ENCODE measurements at regions not wholly inside any gene's neighbourhood (a gene's known extent, or its start where the extent isn't known, plus 50 kb on each side); places are given as distances from the start of the nearest gene placed in this dataset.
A peak's percentile ranks its signal among the peaks of the same experiment; 100 is the strongest.
"Not testable (repeated sequence)": the region's sequence is repeated elsewhere in the genome, so short reads cannot be mapped to it uniquely, and the experiment has no call there.

GRCh38 chr11:3513311-3513710 lies 128.5 kb downstream of the ART5 start:
- DNase-seq = not testable (repeated sequence)

GRCh38 chr11:3512751-3513150 lies 129.0 kb downstream of the ART5 start:
- DNase-seq = not testable (repeated sequence)

GRCh38 chr11:3512133-3512703 lies 129.6 kb downstream of the ART5 start:
- DNase-seq = not testable (repeated sequence)

GRCh38 chr11:3511416-3512132 lies 130.2 kb downstream of the ART5 start:
- DNase-seq = not testable (repeated sequence)

- DNase-seq = not testable (repeated sequence)
Measured at GRCh38 chr11:3509563-3509962, 130.6 kb upstream of the ZNF195 start.

- DNase-seq = not testable (repeated sequence)
Measured at GRCh38 chr11:3499198-3499597, 120.3 kb upstream of the ZNF195 start.

GRCh38 chr11:3498356-3498755 lies 119.4 kb upstream of the ZNF195 start:
- not testable (repeated sequence) for DNase-seq

- DNase-seq = not testable (repeated sequence)
Measured at GRCh38 chr11:3493152-3493551, 114.2 kb upstream of the ZNF195 start.

GRCh38 chr11:3488003-3488402 lies 109.1 kb upstream of the ZNF195 start:
- DNase-seq = not testable (repeated sequence)

- not testable (repeated sequence) for DNase-seq
Measured at GRCh38 chr11:3485737-3486136, 106.8 kb upstream of the ZNF195 start.

- DNase-seq = not testable (repeated sequence)
Measured at GRCh38 chr11:3476937-3477885, 98.3 kb upstream of the ZNF195 start.

- DNase-seq = not testable (repeated sequence)
Measured at GRCh38 chr11:3476084-3476936, 97.4 kb upstream of the ZNF195 start.

GRCh38 chr11:3468963-3469362 lies 90.0 kb upstream of the ZNF195 start:
- not testable (repeated sequence) for DNase-seq

GRCh38 chr11:3467599-3467998 lies 88.7 kb upstream of the ZNF195 start:
- not testable (repeated sequence) for DNase-seq

GRCh38 chr11:3455666-3456065 lies 76.7 kb upstream of the ZNF195 start:
- DNase-seq = not testable (repeated sequence)

- DNase-seq = peak; percentile 48
Measured at GRCh38 chr11:3454844-3455243, 75.9 kb upstream of the ZNF195 start.

GRCh38 chr11:3453596-3454256 lies 74.8 kb upstream of the ZNF195 start:
- not testable (repeated sequence) for DNase-seq

GRCh38 chr11:3450822-3451221 lies 71.9 kb upstream of the ZNF195 start:
- not testable (repeated sequence) for DNase-seq

- not testable (repeated sequence) for DNase-seq
Measured at GRCh38 chr11:3445535-3445934, 66.6 kb upstream of the ZNF195 start.

GRCh38 chr11:3444420-3444744 lies 65.4 kb upstream of the ZNF195 start:
- not testable (repeated sequence) for DNase-seq

- DNase-seq = not testable (repeated sequence)
Measured at GRCh38 chr11:3443700-3444419, 64.9 kb upstream of the ZNF195 start.
